HFFc6 (cell line): ENCODE measurements at regions not wholly inside any gene's neighbourhood (a gene's known extent, or its start where the extent isn't known, plus 50 kb on each side); places are given as distances from the start of the nearest gene placed in this dataset.

Experiments used
- DNase-seq: peaks from one replicate; pipeline ENCODE4 v3.0.0-alpha.2; 2018
- H3K27ac Mint-ChIP-seq: 2 replicates; pipeline ENCODE4 v1.8.0; 2020; ENCODE audit warnings: mild to moderate bottlenecking, mixed read lengths
- H3K27me3 Mint-ChIP-seq: 2 replicates; pipeline ENCODE4 v1.8.0; 2021; ENCODE audit warnings: mild to moderate bottlenecking, moderate library complexity, mixed read lengths; ENCODE audit not compliant: insufficient read depth
- H3K36me3 Mint-ChIP-seq: 2 replicates; pipeline ENCODE4 v1.8.0; 2021; ENCODE audit warnings: low read depth, mixed read lengths
- H3K4me1 Mint-ChIP-seq: 2 replicates; pipeline ENCODE4 v1.8.0; 2020; ENCODE audit warnings: low read depth, mixed read lengths
- H3K4me3 Mint-ChIP-seq: 2 replicates; pipeline ENCODE4 v1.8.0; 2020; ENCODE audit warnings: mild to moderate bottlenecking, moderate library complexity, mixed read lengths
- H3K9me3 Mint-ChIP-seq: 2 replicates; pipeline ENCODE4 v1.8.0; 2020; ENCODE audit warnings: mild to moderate bottlenecking, mixed read lengths
- CTCF ChIP-seq: fragments of 200-600 bp; sonication (generic); IDR thresholded peaks from 2 replicates; pipeline ENCODE4 v1.5.0; 2021; ENCODE audit warnings: antibody characterized with exemption, mild to moderate bottlenecking

- H3K4me3 Mint-ChIP-seq: no peak overlapping the region
- no peak for DNase-seq
- no peaks in the 10 kb centered on the region for H3K36me3 Mint-ChIP-seq
- no peak overlapping the region for H3K27ac Mint-ChIP-seq
- no peaks in the 10 kb centered on the region for H3K4me1 Mint-ChIP-seq
- H3K9me3 Mint-ChIP-seq: peaks cover 4% of the 10 kb centered on the region
- no peak for TF ChIP-seq CTCF
- no peaks in the 10 kb centered on the region; the same call in 1 of the 2 replicates for H3K27me3 Mint-ChIP-seq
Observed at GRCh38 chr13:80444240-80445015, 103.5 kb upstream of the SPRY2 start.

GRCh38 chr13:80442609-80443008 is 101.7 kb upstream of the SPRY2 start:
- no peak for DNase-seq
- no peaks in the 10 kb centered on the region for H3K36me3 Mint-ChIP-seq
- no peak overlapping the region for H3K4me3 Mint-ChIP-seq
- no peaks in the 10 kb centered on the region; the same call in 1 of the 2 replicates for H3K27me3 Mint-ChIP-seq
- no peaks in the 10 kb centered on the region for H3K4me1 Mint-ChIP-seq
- TF ChIP-seq CTCF: no peak
- no peaks in the 10 kb centered on the region for H3K9me3 Mint-ChIP-seq
- no peak overlapping the region for H3K27ac Mint-ChIP-seq

- Mint-ChIP-seq H3K27ac (no peak overlapping the region), H3K9me3 (no peaks in the 10 kb centered on the region), H3K4me1 (no peaks in the 10 kb centered on the region), H3K27me3 (no peaks in the 10 kb centered on the region; the same call in 1 of the 2 replicates), H3K4me3 (no peak overlapping the region), H3K36me3 (no peaks in the 10 kb centered on the region)
- DNase-seq: no peak
- TF ChIP-seq CTCF: no peak
Observed at GRCh38 chr13:80441968-80442367, 101.0 kb upstream of the SPRY2 start.

- Mint-ChIP-seq H3K4me3 (no peak overlapping the region), H3K4me1 (no peaks in the 10 kb centered on the region), H3K27ac (no peak overlapping the region)
Observed at GRCh38 chr13:80438521-80438920, 97.6 kb upstream of the SPRY2 start.

GRCh38 chr13:80437231-80437630 is 96.3 kb upstream of the SPRY2 start:
- TF ChIP-seq CTCF: no peak
- no peaks in the 10 kb centered on the region for H3K9me3 Mint-ChIP-seq
- no peak overlapping the region for H3K4me3 Mint-ChIP-seq
- H3K27ac Mint-ChIP-seq: no peak overlapping the region
- DNase-seq: no peak
- H3K27me3 Mint-ChIP-seq: no peaks in the 10 kb centered on the region
- H3K36me3 Mint-ChIP-seq: no peaks in the 10 kb centered on the region
- no peaks in the 10 kb centered on the region for H3K4me1 Mint-ChIP-seq

More at GRCh38 chr13:80438521-80438920, 97.6 kb upstream of the SPRY2 start:
- TF ChIP-seq CTCF: no peak
- Mint-ChIP-seq H3K9me3 (no peaks in the 10 kb centered on the region), H3K27me3 (no peaks in the 10 kb centered on the region; the same call in 1 of the 2 replicates), H3K36me3 (no peaks in the 10 kb centered on the region)
- no peak for DNase-seq
